HG02642 (cell line): ENCODE measurements at regions not wholly inside any gene's neighbourhood (a gene's known extent, or its start where the extent isn't known, plus 50 kb on each side); places are given as distances from the start of the nearest gene placed in this dataset.

Source experiments
- ATAC-seq: cut with Tn5 transposase; IDR thresholded peaks from one replicate; pipeline ENCODE4 v1.9.1; 2021; ENCODE audit warnings: mild to moderate bottlenecking; ENCODE audit not compliant: unreplicated experiment, poor library complexity

DNA sequence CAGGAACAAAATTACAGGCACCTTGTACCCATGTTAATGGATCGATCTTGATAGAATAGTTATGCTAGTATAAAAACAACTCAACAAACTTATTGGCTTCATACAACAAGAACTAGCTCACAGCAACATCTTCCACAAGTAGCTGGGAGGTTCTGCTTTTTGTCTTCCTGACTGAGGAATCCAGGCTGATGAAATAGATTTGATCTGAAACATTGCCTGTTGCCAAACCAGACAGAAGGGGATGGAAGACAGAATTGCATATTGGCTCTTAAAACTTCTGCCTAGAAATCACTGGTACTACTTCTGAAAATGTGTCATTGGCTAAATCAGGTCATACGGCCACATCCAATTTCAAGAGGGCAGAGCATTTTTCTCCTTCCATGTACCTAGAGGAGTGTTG is 267.3 kb downstream of the RFC3 start:
- ATAC-seq, result no peak

DNA sequence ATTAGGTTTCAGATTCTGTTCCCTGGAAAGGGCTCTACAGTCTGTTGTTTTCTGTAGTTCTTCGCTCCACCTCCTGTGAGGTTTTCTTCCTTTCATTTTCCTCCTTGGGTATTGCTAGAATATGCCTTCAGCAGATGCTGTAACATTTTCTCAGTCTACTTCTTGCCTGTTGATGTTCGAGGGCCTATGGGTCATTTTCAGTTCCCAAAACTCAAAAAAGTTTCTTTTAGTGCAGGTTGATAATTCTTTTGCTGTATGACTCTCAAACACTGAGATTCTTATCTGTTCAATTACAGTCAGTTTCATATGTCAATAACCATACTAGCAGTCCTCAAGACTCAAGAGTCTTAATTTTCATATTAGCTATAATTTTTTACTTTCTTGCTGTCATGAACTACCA is 268.3 kb downstream of the RFC3 start:
- peak; percentile 42 for ATAC-seq

- no peak for ATAC-seq
Observed at GRCh38 chr13:34087791-34088190, 269.8 kb downstream of the RFC3 start.

DNA sequence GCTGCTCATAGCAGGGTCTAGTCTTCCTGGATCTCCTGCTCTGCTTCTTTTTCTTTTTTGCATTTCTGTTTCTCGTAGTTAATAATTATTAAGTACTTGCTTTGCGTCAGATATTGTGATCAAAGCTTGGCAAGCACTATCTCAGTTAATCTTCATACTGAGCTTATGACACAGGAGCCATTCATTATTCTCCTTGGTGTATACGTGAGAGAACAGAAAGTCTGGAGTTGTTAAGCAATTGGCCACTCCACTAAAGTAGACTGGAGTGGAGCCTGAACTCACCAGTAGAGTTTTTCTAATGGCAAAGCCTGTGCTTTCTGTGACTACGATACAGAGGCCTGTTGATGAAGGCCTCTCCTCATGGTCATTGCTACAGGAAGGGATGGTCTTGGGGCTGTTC is 285.9 kb downstream of the RFC3 start:
- ATAC-seq, result no peak

DNA sequence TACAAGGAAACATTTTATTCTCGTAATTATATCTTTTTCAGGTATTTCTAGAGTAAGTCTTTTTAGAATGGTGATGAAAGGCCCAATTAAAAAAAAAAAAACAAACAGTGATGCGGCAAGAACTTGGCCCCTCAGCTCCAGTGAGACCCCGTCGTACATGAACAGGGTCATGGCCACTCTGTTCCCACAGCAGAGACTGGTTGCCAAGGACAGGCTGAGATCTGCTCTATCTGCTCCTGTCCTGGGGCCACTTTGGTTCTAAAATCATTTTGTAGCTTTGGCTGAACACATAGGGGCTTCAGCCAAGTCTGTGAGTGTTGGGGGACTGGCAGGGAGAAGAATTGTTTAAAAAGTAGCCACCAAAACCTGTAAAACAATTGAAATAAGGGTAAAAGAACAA is 286.9 kb downstream of the RFC3 start:
- ATAC-seq, result no peak

DNA sequence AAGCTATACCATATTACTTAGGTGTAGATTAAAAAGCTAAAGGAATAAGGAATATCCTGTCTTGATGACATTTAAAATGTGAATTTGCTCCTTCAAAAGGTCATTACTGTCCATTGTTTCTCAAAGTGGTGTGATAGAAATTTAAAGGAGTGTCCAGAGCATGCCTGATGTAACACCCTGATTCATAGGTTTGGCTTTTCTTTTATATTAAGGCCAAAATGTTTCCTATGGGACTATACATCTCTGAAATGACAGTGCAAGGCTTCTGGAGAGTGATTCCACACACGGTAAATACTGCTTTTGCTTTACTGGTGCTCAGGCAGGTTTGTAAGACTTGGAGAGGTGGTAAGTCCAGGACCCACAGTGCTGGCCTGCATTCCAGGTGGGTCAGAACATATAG is 289.9 kb downstream of the RFC3 start:
- no peak for ATAC-seq

GRCh38 chr13:34108410-34108809 is 290.5 kb downstream of the RFC3 start:
- no peak for ATAC-seq

- no peak for ATAC-seq
Observed at GRCh38 chr13:34114581-34114980, 296.6 kb downstream of the RFC3 start.

DNA sequence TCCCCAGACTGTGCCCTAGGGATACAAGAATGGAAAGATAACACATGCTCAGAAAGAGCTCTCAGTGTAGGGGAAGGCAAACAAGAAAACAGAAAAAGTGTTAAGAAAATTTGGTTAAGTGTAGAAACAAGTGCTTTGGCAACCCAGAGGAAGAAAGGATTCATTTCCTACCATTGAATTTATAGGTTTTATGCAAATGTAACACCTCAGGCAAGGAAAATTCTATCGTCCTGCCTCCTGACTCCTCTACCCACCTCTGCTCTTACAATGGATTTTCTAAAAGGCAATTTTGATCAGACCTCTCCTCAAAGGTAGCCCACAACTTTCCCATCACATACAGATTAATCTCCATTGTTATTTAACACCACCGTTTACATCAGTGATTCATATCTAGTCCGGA is 298.7 kb downstream of the RFC3 start:
- ATAC-seq, result no peak

- no peak for ATAC-seq
Observed at GRCh38 chr13:34124666-34125306, 306.8 kb downstream of the RFC3 start.

- no peak for ATAC-seq
Observed at GRCh38 chr13:34127523-34127922, 309.6 kb downstream of the RFC3 start.

DNA sequence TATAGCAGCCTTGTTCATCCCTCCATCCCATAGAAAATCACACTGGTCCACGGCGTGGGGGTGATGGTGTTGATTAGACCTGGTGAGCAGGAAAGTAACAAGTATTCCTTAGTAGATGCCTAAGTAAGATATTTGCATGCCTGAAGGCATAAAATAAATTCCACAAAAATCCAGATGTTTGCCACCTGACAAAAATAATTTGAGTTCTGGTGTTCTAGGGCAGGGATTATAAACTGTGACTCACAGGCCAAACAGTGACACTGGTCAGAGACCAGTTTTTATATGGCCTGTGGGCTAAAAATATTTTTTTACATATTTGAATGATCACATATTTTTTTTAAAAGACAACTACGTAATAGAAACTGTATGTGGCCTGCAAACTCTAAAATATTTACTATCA is 310.7 kb downstream of the RFC3 start:
- no peak for ATAC-seq

DNA sequence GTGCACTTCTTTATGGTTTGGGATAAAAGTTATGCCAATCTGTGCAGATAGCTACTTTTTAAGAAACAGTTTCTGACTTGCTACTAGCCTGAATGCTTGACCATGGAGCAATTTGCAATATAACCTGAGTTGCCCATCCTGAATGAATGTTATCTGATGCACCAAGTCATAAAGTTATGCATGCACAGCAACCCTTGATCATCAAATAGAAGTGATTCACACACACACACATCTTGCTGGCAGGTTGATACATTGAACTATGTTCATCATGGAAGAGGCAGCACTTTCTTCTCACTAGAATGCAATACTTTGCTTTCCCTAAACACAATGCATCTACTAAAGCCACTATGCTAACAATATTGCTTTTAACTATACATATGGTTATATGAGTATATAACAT is 311.5 kb downstream of the RFC3 start:
- no peak for ATAC-seq

GRCh38 chr13:34137200-34137599 is 319.3 kb downstream of the RFC3 start:
- ATAC-seq, result no peak

DNA sequence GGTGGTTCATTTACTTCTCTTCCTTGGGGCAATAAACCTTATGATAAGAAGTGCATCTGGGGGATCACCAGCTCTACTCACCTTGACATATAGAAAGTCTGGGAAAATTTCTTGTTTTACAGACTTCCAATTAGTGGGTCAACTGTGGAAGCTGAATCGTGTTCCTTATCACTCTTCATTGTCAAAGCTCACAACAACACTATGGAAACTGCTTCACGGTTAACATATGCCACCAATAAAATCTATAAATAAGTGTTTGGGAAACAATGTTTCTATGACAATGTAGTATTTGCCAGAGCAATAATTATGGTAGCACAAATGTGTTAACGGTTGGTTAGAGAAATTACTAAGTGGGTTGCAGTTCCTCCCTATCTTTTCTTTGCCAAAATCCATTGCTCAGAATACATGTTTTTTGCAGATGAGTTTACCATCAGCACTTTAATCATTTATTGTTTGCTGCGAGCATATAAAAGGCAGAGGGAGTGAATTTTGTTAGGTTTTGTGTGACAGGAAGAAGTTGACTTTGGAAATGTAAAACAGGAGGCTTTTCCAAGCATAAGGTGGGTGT is 321.8 kb downstream of the RFC3 start:
- no peak for ATAC-seq

GRCh38 chr13:34143637-34144036 is 325.7 kb downstream of the RFC3 start:
- no peak for ATAC-seq

DNA sequence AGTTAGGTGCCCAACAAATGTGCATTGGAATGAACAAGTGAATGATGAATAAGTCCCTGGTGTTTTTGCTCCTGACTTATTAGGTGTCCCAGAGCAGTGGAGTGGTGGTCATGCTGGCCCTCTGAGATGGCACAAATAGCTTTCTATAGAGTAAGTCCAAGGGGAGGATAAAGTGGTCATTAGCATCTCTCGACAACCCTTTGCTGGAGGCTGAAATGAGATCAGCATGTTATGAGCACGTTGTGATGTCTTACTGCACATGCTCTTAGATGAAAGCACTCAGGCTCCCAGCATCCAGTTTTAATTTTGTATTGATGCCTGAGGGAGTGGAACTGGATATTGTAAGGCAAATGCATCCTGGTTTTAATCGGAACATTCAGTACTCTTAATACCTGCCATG is 326.2 kb downstream of the RFC3 start:
- no peak for ATAC-seq

DNA sequence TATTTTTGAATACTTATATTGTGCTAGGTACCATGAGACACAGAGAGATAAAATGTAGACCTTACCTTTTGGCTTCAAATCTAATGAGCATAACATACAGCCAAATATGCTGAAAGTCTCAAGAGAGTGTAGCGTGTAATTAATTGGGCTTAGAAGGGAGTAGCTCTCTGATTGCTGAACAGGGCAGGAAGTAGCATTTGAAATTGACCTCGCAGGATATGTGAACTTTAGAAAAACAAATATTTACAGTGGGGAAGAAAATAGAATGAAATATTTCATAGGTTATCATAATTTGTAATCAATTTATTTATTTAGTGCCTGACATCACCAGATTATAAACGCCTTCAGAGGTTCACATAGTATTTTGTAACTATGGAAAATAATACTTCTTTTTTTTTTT is 327.1 kb downstream of the RFC3 start:
- no peak for ATAC-seq

DNA sequence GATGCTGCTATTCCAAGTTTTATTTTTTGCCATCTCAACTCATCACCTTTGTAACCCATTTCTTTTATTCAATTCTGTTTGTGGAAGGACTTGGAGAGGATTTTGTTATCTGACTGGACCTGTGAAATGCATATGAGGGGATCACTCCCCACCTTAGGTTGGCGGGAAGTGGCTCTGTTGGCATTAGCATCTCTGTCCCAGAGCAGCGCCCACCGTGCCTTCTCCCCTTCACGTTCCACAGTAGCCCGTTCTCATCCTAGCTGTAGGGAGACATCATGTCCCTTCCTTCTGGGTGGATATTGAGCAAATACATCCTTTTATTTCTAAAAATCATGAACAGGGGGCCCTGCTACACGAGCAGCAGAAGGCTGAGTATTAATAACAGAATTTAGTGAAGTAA is 330.4 kb downstream of the RFC3 start:
- ATAC-seq, result no peak

- no peak for ATAC-seq
Observed at GRCh38 chr13:34151885-34152284, 333.9 kb downstream of the RFC3 start.

GRCh38 chr13:34152409-34152808 is 334.5 kb downstream of the RFC3 start:
- ATAC-seq, result no peak

DNA sequence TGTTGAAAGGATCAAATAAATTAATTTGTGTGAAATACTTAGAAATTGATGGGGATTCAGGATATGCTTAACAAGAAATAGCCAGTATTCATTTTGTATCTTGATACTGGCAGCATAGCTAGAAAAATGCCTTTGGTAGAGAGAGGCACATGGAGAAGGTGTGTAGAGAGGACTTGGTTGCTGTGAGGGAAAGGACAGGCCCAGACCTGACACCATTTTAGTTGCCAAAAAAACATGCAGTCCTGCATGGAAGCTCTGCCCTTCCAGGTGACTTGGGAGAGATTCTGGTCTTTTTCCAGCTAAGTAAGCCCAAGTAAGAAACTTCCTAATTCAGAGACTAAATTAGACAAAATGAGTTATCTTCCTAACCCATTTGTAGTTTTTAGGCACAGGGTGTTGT is 335.0 kb downstream of the RFC3 start:
- no peak for ATAC-seq
